ENCODE measurements at regions not wholly inside any gene's neighbourhood (a gene's known extent, or its start where the extent isn't known, plus 50 kb on each side); places are given as distances from the start of the nearest gene placed in this dataset.

- intact Hi-C loops (cut with micrococcal nuclease; ENCODE audit: unreplicated experiment) = no loop called here
- Histone ChIP-seq H3K4me3 (ENCODE audit: low read depth in 2 of 2, low read length in 2 of 2) (no peak overlapping the region), H3K36me3 (ENCODE audit: control insufficient read depth, insufficient read depth, low read length) (no peaks in the 10 kb centered on the region), H3K4me1 (ENCODE audit: control insufficient read depth, insufficient read depth, low read length) (no peaks in the 10 kb centered on the region; the same call in 1 of the 2 replicates), H3K27me3 (ENCODE audit: control insufficient read depth, insufficient read depth, low read length) (no peaks in the 10 kb centered on the region), H3K27ac (ENCODE audit: low read length) (no peak overlapping the region), H3K9me3 (ENCODE audit: control insufficient read depth, insufficient read depth, low read depth, low read length) (no peaks in the 10 kb centered on the region; the same call in 1 of the 2 replicates)
- ChIA-PET CTCF (no interaction called here), POLR2A (no interaction called here)
- DNase-seq (ENCODE audit: low read depth, low spot score) (no peak), ATAC-seq (no peak)
- TF ChIP-seq POLR2AphosphoS5 (IDR thresholded peaks at IDR 0.05; ENCODE audit: low read depth, low read length) = no peak
- TF ChIP-seq REST (IDR thresholded peaks at IDR 0.05; ENCODE audit: insufficient read depth in 1 of 2, low read depth in 2 of 2, low read length in 1 of 2) = no peak
- no peak for TF ChIP-seq TCF7L2 (IDR thresholded peaks at IDR 0.05; ENCODE audit: low read depth, low read length)
- TF ChIP-seq CTCF (IDR thresholded peaks at IDR 0.05) = no peak
- TF ChIP-seq SIN3A (IDR thresholded peaks at IDR 0.05; ENCODE audit: borderline replicate concordance, insufficient read depth, low read depth, low read length) = no peak
- in situ Hi-C loops (cut with HindIII; ENCODE audit: low pct_unique_long_range_greater_than_20kb, low sequenced_read_pairs) = no loop called here
- BruUV-seq (replicated peaks) = no TSS peak
These were observed 90.3 kb upstream of the ACO1 start for GRCh38 chr9:32294106-32294505.

GRCh38 chr9:32300373-32300772 is 84.1 kb upstream of the ACO1 start:
- Histone ChIP-seq H3K4me1 (ENCODE audit: control insufficient read depth, insufficient read depth, low read length) (no peaks in the 10 kb centered on the region), H3K27me3 (ENCODE audit: control insufficient read depth, insufficient read depth, low read length) (no peaks in the 10 kb centered on the region), H3K27ac (ENCODE audit: low read length) (no peak overlapping the region), H3K36me3 (ENCODE audit: control insufficient read depth, insufficient read depth, low read length) (no peaks in the 10 kb centered on the region), H3K4me3 (ENCODE audit: low read depth in 2 of 2, low read length in 2 of 2) (no peak overlapping the region), H3K9me3 (ENCODE audit: control insufficient read depth, insufficient read depth, low read depth, low read length) (no peaks in the 10 kb centered on the region; the same call in 1 of the 2 replicates)
- TF ChIP-seq POLR2AphosphoS5 (IDR thresholded peaks at IDR 0.05; ENCODE audit: low read depth, low read length) (no peak), REST (IDR thresholded peaks at IDR 0.05; ENCODE audit: insufficient read depth in 1 of 2, low read depth in 2 of 2, low read length in 1 of 2) (no peak), CTCF (IDR thresholded peaks at IDR 0.05) (no peak), TCF7L2 (IDR thresholded peaks at IDR 0.05; ENCODE audit: low read depth, low read length) (no peak), SIN3A (IDR thresholded peaks at IDR 0.05; ENCODE audit: borderline replicate concordance, insufficient read depth, low read depth, low read length) (no peak)
- intact Hi-C loops (cut with micrococcal nuclease; ENCODE audit: unreplicated experiment) (no loop called here), in situ Hi-C loops (cut with HindIII; ENCODE audit: low pct_unique_long_range_greater_than_20kb, low sequenced_read_pairs) (no loop called here)
- no peak for DNase-seq (ENCODE audit: low read depth, low spot score)
- no TSS peak for BruUV-seq (replicated peaks)
- CTCF ChIA-PET = no interaction called here
- POLR2A ChIA-PET = no interaction called here
- ATAC-seq = no peak
